ENCODE measurements at regions not wholly inside any gene's neighbourhood (a gene's known extent, or its start where the extent isn't known, plus 50 kb on each side); places are given as distances from the start of the nearest gene placed in this dataset.

DNA sequence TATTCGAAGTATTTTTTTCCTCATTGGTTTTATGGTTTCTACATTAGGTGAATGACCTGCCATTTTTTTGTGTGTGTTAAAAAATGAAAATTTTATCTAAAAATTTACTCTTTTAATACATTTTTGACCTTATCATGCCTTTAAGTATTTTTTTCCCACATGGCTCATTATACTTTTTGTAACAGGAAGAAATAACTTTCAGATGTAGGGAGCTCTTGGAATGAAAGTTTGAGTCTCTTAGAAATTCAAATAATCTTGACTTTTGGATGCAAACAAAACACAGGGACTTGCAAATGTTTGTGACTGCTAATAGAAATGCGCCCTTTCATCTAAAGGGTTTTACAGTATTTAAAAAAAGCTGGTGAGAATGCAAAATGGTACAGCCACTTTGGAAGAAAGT lies 457.9 kb downstream of the KLF5 start:
- TF ChIP-seq EZH2 (IDR thresholded peaks at IDR 0.05) (no peak), POLR2AphosphoS5 (IDR thresholded peaks at IDR 0.05; ENCODE audit: borderline replicate concordance, low read depth, low read length) (no peak), FOXP2 (optimal IDR thresholded peaks at IDR 0.05; ENCODE audit: control extremely low read depth, extremely low read length, insufficient read depth) (no peak)
- H3K36me3 ChIP-seq (ENCODE audit: insufficient read depth, low read length) = no peaks in the 10 kb centered on the region

DNA sequence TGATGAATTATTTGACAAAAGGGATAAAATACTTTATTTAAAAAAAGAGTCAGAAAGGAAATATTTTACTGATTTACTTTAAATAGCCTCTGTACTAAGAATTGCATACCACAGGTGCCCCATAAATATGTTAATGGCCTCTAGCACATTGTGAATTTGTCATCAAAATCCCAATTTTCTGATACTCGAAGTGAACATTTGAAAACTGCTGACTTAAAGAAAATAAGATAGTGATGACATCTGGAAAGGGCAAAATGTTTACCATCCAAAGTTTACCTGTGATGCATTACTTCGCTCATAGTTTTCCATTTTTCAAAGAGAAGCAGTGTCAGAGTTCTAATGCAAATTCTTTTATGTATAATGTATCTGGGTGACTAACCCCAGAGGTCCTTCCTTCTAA lies 455.4 kb downstream of the KLF5 start:
- DNase-seq (ENCODE audit: low read depth, low spot score) = no peak
- H3K4me3 ChIP-seq = no peak overlapping the region
- no peaks in the 10 kb centered on the region for H3K36me3 ChIP-seq (ENCODE audit: insufficient read depth, low read length)
- H3K27ac ChIP-seq = no peak overlapping the region
- no peak for TF ChIP-seq EZH2 (IDR thresholded peaks at IDR 0.05)
- H3K9me3 ChIP-seq (ENCODE audit: low read depth, low read length) = no peaks in the 10 kb centered on the region
- H3K9ac ChIP-seq (ENCODE audit: insufficient read length) = no peak overlapping the region

More for the DNA sequence above, 457.9 kb downstream of the KLF5 start:
- no peak for DNase-seq (ENCODE audit: low read depth, low spot score)
- Histone ChIP-seq H3K9me3 (ENCODE audit: low read depth, low read length) (no peaks in the 10 kb centered on the region), H3K4me3 (no peak overlapping the region), H3K9ac (ENCODE audit: insufficient read length) (no peak overlapping the region), H3K27ac (no peak overlapping the region)

DNA sequence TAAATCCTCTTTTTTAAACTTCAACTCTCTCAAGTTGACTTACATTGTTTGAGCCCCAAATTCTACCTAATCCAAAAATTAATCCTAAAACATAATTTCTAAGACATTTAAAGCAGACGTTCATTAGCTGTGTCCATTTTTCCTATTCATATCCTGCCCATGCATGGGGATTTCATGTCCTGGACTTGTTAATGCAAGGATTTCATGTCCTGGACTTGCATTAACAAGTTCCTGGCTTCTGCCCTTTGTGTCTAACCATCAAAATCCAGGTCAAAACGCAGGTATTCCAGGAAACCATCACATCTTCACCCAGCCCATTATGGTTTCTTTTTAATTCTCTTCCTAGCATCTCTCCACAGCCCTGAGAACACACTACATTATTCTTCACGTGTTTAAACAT lies 454.9 kb downstream of the KLF5 start:
- DNase-seq (ENCODE audit: low read depth, low spot score) = no peak
- TF ChIP-seq POLR2AphosphoS5 (IDR thresholded peaks at IDR 0.05; ENCODE audit: borderline replicate concordance, low read depth, low read length) (no peak), EZH2 (IDR thresholded peaks at IDR 0.05) (no peak), FOXP2 (optimal IDR thresholded peaks at IDR 0.05; ENCODE audit: control extremely low read depth, extremely low read length, insufficient read depth) (no peak)
- Histone ChIP-seq H3K4me3 (no peak overlapping the region), H3K9me3 (ENCODE audit: low read depth, low read length) (no peaks in the 10 kb centered on the region), H3K36me3 (ENCODE audit: insufficient read depth, low read length) (no peaks in the 10 kb centered on the region), H3K9ac (ENCODE audit: insufficient read length) (no peak overlapping the region), H3K27ac (no peak overlapping the region)

DNA sequence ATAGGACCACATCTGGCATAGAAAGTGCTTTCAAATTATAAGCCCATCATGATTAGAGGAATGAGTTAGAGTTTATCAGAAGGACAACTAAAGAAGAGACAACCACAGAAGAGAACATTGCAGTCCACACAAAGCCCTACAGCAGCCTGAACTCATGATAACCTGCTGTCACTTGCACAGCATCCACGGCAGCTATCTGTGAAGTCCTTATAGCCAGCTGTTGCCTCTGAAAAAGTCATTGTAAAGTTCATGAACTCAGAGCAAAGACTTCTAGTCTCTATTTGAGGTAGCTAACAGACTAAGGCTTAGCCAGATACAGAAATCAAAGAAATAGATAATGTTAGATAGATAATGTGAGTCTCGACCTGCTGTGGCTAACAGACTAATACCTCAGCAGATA lies 450.0 kb downstream of the KLF5 start:
- no peak overlapping the region for H3K9ac ChIP-seq (ENCODE audit: insufficient read length)
- H3K27ac ChIP-seq = no peak overlapping the region
- H3K4me3 ChIP-seq = no peak overlapping the region
- TF ChIP-seq FOXP2 (optimal IDR thresholded peaks at IDR 0.05; ENCODE audit: control extremely low read depth, extremely low read length, insufficient read depth) (no peak), EZH2 (IDR thresholded peaks at IDR 0.05) (no peak), POLR2AphosphoS5 (IDR thresholded peaks at IDR 0.05; ENCODE audit: borderline replicate concordance, low read depth, low read length) (no peak)
- no peaks in the 10 kb centered on the region for H3K36me3 ChIP-seq (ENCODE audit: insufficient read depth, low read length)
- H3K9me3 ChIP-seq (ENCODE audit: low read depth, low read length) = no peaks in the 10 kb centered on the region
- DNase-seq (ENCODE audit: low read depth, low spot score) = no peak

DNA sequence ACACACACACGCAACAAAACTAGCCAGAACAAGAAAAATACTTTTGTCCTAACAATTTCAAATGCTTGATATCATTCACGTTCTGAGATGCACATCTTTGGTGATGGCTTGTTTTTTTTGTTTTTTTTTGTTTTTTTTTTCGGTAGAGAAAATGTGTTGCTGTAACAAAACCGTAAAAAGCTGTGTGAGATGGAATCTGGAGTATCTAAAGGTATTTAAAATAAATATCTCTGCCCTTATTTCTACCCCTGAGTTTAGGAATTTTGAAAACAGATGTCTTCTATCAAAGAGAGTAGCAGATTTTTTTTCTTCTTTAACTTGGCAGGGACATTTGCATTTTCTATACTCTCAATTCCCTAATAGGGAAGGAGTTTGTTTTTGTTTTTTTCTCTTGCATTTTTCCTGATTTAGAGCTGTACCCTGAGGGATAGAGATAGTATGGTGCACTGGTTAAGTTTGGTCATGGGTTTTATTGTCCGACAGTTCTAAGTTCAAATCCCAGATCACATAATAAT lies 446.6 kb downstream of the KLF5 start:
- TF ChIP-seq POLR2AphosphoS5 (IDR thresholded peaks at IDR 0.05; ENCODE audit: borderline replicate concordance, low read depth, low read length) = no peak
- TF ChIP-seq EZH2 (IDR thresholded peaks at IDR 0.05) = no peak
- TF ChIP-seq FOXP2 (optimal IDR thresholded peaks at IDR 0.05; ENCODE audit: control extremely low read depth, extremely low read length, insufficient read depth) = no peak
- no peak for DNase-seq (ENCODE audit: low read depth, low spot score)
- Histone ChIP-seq H3K9me3 (ENCODE audit: low read depth, low read length) (no peaks in the 10 kb centered on the region), H3K9ac (ENCODE audit: insufficient read length) (no peak overlapping the region), H3K27ac (no peak overlapping the region), H3K4me3 (no peak overlapping the region), H3K36me3 (ENCODE audit: insufficient read depth, low read length) (no peaks in the 10 kb centered on the region)

DNA sequence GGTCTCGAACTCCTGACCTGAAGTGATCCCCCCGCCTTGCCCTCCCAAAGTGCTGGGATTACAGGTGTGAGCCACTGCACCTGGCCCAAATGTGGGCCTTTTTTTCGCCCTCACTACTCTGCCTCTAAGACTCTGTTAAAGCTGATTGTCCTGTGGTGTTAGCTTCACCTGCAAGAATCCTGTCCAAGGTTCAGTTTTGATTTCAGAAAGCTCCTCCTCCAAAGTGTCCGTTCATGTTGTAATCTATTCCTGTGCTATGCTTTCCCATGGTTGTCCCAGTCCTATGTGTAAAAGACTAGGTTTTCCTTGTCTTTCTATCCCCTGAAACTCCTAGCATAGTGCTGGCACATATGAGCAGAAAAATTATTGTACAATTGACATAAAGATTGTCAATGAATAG lies 440.9 kb downstream of the KLF5 start:
- H3K4me3 ChIP-seq = no peak overlapping the region
- no peaks in the 10 kb centered on the region for H3K36me3 ChIP-seq (ENCODE audit: insufficient read depth, low read length)
- no peak overlapping the region for H3K27ac ChIP-seq
- H3K9ac ChIP-seq (ENCODE audit: insufficient read length) = no peak overlapping the region
- TF ChIP-seq POLR2AphosphoS5 (IDR thresholded peaks at IDR 0.05; ENCODE audit: borderline replicate concordance, low read depth, low read length) (no peak), FOXP2 (optimal IDR thresholded peaks at IDR 0.05; ENCODE audit: control extremely low read depth, extremely low read length, insufficient read depth) (no peak), EZH2 (IDR thresholded peaks at IDR 0.05) (no peak)
- no peaks in the 10 kb centered on the region for H3K9me3 ChIP-seq (ENCODE audit: low read depth, low read length)
- no peak for DNase-seq (ENCODE audit: low read depth, low spot score)

DNA sequence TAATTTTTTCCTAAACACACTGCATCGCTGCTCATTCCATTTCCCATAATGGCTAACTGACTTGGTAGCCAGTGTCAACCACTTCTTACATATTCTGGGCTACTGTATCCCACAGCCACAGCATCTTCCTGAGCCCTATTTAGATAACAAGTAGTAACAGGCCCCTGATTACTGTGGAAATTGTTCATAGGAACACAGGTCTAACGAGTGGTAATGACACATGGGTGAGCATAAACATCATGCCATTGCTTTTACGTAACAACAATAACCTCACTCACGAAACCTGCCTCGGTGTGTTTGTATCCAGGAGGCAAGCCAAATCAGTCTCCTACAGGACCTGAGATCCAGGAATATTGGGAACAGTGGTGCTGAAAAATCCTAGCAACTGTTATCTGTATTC lies 438.6 kb downstream of the KLF5 start:
- Histone ChIP-seq H3K9me3 (ENCODE audit: low read depth, low read length) (no peaks in the 10 kb centered on the region), H3K36me3 (ENCODE audit: insufficient read depth, low read length) (no peaks in the 10 kb centered on the region), H3K4me3 (no peak overlapping the region), H3K9ac (ENCODE audit: insufficient read length) (no peak overlapping the region), H3K27ac (no peak overlapping the region)
- no peak for DNase-seq (ENCODE audit: low read depth, low spot score)
- TF ChIP-seq POLR2AphosphoS5 (IDR thresholded peaks at IDR 0.05; ENCODE audit: borderline replicate concordance, low read depth, low read length) = no peak
- no peak for TF ChIP-seq FOXP2 (optimal IDR thresholded peaks at IDR 0.05; ENCODE audit: control extremely low read depth, extremely low read length, insufficient read depth)
- TF ChIP-seq EZH2 (IDR thresholded peaks at IDR 0.05) = no peak

DNA sequence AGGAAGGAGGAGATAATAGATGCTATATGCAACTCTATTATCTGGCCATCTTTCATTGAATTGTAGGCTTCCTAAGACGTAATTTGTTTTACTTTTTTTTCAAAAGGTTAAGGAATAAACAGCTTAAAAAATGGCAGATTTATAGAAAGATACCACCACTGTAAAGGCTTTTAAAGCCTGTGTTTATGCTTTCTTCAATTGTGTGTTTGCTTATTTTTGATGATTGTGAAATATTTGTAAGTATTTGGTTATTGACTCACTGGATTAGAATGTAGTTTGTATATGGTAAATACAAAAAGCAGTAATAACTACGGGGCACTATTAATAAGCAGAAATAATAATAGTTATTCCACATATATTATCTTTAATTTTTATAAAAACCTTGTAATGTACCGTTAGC lies 437.9 kb downstream of the KLF5 start:
- Histone ChIP-seq H3K9me3 (ENCODE audit: low read depth, low read length) (no peaks in the 10 kb centered on the region), H3K27ac (no peak overlapping the region), H3K9ac (ENCODE audit: insufficient read length) (no peak overlapping the region), H3K36me3 (ENCODE audit: insufficient read depth, low read length) (no peaks in the 10 kb centered on the region), H3K4me3 (no peak overlapping the region)
- TF ChIP-seq POLR2AphosphoS5 (IDR thresholded peaks at IDR 0.05; ENCODE audit: borderline replicate concordance, low read depth, low read length) (no peak), FOXP2 (optimal IDR thresholded peaks at IDR 0.05; ENCODE audit: control extremely low read depth, extremely low read length, insufficient read depth) (no peak), EZH2 (IDR thresholded peaks at IDR 0.05) (no peak)
- DNase-seq (ENCODE audit: low read depth, low spot score) = no peak

DNA sequence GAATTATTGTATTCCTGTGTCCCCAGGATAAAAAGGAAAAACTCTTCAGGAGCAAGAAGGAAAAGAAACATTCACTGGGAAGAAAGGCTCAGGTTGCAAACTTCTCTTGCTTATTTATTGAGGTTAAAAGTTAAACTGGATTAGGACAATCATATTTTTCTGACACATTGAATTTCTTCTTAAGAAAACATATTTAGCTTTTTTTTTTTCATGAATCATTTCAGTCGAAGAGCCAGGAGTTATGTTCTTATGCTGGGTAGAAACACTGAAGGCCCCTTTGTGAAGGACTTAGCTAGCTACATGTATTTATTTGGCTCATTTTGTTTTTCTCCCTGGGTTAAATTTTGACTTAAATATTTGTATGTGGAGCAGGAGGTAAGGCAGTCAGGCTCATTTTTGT lies 434.0 kb downstream of the KLF5 start:
- H3K36me3 ChIP-seq (ENCODE audit: insufficient read depth, low read length) = no peaks in the 10 kb centered on the region
- H3K27ac ChIP-seq = no peak overlapping the region
- no peak overlapping the region for H3K9ac ChIP-seq (ENCODE audit: insufficient read length)
- DNase-seq (ENCODE audit: low read depth, low spot score) = no peak
- no peak overlapping the region for H3K4me3 ChIP-seq
- H3K9me3 ChIP-seq (ENCODE audit: low read depth, low read length) = no peaks in the 10 kb centered on the region
- TF ChIP-seq POLR2AphosphoS5 (IDR thresholded peaks at IDR 0.05; ENCODE audit: borderline replicate concordance, low read depth, low read length) (no peak), EZH2 (IDR thresholded peaks at IDR 0.05) (no peak), FOXP2 (optimal IDR thresholded peaks at IDR 0.05; ENCODE audit: control extremely low read depth, extremely low read length, insufficient read depth) (no peak)

Data from SK-N-MC (cell line).